GM12873 (cell line): ENCODE measurements at regions not wholly inside any gene's neighbourhood (a gene's known extent, or its start where the extent isn't known, plus 50 kb on each side); places are given as distances from the start of the nearest gene placed in this dataset.

Experiments used
- TF ChIP-seq, protein P1 (sequence below): IDR thresholded peaks from 2 replicates; pipeline ENCODE4 v1.5.1; 2012; ENCODE audit warnings: low read depth, mild to moderate bottlenecking, moderate library complexity, low read length, control low read depth; ENCODE audit not compliant: insufficient read depth; ENCODE audit errors: missing control alignments

DNA sequence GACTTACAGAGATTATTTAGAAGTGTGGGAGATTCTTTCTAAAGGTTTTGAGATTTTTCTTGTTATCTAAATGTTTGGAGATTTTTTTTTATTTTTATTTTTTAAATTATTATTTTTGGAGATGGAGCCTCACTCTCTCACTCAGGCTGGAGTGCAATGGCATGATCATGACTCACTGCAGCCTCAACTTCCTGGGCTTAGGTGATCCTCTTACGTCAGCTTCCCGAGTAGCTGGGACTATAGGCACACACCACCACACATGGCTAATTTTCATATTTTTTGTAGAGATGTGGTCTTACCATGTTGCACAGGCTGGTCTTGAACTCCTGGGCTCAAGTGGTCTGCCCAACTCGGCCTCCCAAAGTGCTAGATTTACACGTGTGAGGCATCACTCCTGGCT lies 694.5 kb downstream of the TLE1 start:
- TF ChIP-seq, protein P1, sequence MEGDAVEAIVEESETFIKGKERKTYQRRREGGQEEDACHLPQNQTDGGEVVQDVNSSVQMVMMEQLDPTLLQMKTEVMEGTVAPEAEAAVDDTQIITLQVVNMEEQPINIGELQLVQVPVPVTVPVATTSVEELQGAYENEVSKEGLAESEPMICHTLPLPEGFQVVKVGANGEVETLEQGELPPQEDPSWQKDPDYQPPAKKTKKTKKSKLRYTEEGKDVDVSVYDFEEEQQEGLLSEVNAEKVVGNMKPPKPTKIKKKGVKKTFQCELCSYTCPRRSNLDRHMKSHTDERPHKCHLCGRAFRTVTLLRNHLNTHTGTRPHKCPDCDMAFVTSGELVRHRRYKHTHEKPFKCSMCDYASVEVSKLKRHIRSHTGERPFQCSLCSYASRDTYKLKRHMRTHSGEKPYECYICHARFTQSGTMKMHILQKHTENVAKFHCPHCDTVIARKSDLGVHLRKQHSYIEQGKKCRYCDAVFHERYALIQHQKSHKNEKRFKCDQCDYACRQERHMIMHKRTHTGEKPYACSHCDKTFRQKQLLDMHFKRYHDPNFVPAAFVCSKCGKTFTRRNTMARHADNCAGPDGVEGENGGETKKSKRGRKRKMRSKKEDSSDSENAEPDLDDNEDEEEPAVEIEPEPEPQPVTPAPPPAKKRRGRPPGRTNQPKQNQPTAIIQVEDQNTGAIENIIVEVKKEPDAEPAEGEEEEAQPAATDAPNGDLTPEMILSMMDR = no peak

- TF ChIP-seq, protein P1 = no peak
Observed at GRCh38 chr9:80976403-80976802, 712.9 kb downstream of the TLE1 start.

GRCh38 chr9:80968611-80969010 lies 720.7 kb downstream of the TLE1 start:
- TF ChIP-seq, protein P1 = no peak

DNA sequence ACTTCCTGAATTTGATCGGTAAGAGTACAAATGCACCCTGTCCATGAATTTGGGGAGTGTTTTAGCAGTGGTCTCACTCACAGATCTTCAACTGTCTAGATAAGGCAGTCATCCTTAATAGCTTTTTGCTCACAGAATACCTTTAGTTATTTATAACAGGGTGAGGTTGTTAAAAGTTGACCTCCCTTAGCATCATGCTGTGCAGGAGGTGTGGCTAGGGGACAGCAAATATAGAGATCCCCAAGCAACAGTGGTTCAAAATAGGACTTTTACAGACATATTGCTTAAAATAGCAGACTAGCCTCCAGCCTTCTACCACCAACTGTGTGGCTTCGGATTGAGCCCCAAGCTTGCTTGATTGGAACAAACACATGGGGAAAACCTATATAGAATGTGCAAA lies 724.4 kb downstream of the TLE1 start:
- TF ChIP-seq, protein P1 = no peak

- TF ChIP-seq, protein P1 = no peak
Observed at GRCh38 chr9:80964374-80964773, 725.0 kb downstream of the TLE1 start.

DNA sequence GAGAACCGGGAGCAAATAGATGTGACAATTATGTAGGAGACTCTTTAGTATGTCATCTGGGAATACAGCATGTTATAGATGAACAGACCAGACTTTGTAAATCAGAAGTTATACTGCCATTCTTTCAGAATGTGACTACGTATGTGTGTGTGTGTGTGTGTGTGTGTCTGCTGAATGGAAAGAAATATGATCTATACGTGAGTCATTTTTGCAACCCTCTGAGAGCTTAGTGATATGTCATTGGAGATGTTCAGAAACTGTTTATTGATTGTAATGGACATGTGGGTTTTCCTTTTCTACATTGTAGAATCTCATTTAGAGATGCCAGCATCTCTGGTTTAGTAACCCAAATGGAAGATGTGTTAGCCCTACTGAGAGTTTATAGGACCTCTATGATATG lies 731.5 kb downstream of the TLE1 start:
- TF ChIP-seq, protein P1 = no peak

DNA sequence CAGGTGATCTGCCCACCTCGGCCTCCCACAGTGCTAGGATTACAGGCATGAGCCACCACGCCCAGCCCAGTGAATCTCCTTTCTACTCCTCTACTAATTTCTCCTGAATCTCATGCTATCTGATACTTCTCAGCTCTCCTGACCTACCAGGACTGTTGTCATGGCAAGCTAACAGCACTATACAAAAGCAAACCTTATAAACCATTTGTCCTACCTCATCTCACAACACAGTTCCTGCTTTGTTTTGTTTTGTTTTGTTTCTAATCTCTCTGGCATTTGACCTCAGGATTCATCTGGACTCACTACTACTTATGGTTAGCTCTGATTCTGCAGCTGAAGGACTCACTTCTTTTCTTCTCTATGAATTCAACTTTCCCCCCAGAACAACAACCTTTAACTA lies 734.8 kb downstream of the TLE1 start:
- TF ChIP-seq, protein P1 = no peak
